Lower lobe of right lung (tissue), 2 donors: ENCODE measurements at regions not wholly inside any gene's neighbourhood (a gene's known extent, or its start where the extent isn't known, plus 50 kb on each side); places are given as distances from the start of the nearest gene placed in this dataset.

Source experiments
- ATAC-seq, 2 donors: fragments of 200-7000 bp; cut with Tn5 transposase; one replicate each; pipeline ENCODE4 v1.9.1; 2020 to 2022; ENCODE audit warnings: mild to moderate bottlenecking in 2 of 2, moderate library complexity in 2 of 2
- DNase-seq: peaks from one replicate; pipeline ENCODE4 v3.0.0-alpha.2; 2020
- H3K27ac ChIP-seq: fragments of 200-600 bp; one replicate; pipeline ENCODE4 v1.8.0; 2022
- H3K27me3 ChIP-seq: fragments of 200-600 bp; one replicate; pipeline ENCODE4 v1.8.0; 2022; ENCODE audit warnings: low read depth
- H3K36me3 ChIP-seq: fragments of 200-600 bp; one replicate; pipeline ENCODE4 v1.8.0; 2022; ENCODE audit warnings: mild to moderate bottlenecking
- H3K4me1 ChIP-seq: fragments of 200-600 bp; one replicate; pipeline ENCODE4 v1.8.0; 2022
- H3K4me3 ChIP-seq: fragments of 200-600 bp; one replicate; pipeline ENCODE4 v1.8.0; 2022; ENCODE audit warnings: mild to moderate bottlenecking
- H3K9me3 ChIP-seq: fragments of 200-600 bp; one replicate; pipeline ENCODE4 v1.8.0; 2022
- intact Hi-C: fragments of 100-400 bp; cut with DNase I; formaldehyde crosslinking; loops from one replicate; pipeline ENCODE4 v1.11.0; 2022
- TF ChIP-seq, protein P1 (sequence below): fragments of 200-600 bp; IDR thresholded peaks from one replicate; pipeline ENCODE4 v1.8.0; 2022; ENCODE audit warnings: antibody characterized with exemption, mild to moderate bottlenecking
- donor health status: DM: no; HTN: yes; CAD: no; lungs with severe emphysema.

DNA sequence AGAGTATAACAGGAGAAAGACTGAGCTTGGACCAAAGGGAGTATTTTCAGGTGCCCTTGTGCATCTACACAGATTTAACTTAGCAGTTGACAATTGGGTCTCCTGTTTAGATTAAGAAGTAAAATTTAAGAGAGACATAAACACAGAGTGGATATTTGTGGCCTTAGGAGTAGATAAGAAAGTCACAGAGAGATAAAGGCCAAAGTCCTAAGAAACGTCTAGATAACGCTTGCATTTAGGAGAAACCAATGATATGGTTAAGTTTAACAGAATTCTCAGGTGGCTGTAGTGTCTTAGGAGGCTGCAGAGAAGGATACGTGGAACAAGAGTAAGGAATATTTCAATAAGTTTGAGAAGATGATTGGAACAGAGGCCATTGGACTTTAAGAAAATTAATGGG lies 155.0 kb upstream of the DAB2 start:
- no peaks in the 10 kb centered on the region for H3K9me3 ChIP-seq
- no peak overlapping the region for H3K4me3 ChIP-seq
- TF ChIP-seq, protein P1, sequence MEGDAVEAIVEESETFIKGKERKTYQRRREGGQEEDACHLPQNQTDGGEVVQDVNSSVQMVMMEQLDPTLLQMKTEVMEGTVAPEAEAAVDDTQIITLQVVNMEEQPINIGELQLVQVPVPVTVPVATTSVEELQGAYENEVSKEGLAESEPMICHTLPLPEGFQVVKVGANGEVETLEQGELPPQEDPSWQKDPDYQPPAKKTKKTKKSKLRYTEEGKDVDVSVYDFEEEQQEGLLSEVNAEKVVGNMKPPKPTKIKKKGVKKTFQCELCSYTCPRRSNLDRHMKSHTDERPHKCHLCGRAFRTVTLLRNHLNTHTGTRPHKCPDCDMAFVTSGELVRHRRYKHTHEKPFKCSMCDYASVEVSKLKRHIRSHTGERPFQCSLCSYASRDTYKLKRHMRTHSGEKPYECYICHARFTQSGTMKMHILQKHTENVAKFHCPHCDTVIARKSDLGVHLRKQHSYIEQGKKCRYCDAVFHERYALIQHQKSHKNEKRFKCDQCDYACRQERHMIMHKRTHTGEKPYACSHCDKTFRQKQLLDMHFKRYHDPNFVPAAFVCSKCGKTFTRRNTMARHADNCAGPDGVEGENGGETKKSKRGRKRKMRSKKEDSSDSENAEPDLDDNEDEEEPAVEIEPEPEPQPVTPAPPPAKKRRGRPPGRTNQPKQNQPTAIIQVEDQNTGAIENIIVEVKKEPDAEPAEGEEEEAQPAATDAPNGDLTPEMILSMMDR: no peak

DNA sequence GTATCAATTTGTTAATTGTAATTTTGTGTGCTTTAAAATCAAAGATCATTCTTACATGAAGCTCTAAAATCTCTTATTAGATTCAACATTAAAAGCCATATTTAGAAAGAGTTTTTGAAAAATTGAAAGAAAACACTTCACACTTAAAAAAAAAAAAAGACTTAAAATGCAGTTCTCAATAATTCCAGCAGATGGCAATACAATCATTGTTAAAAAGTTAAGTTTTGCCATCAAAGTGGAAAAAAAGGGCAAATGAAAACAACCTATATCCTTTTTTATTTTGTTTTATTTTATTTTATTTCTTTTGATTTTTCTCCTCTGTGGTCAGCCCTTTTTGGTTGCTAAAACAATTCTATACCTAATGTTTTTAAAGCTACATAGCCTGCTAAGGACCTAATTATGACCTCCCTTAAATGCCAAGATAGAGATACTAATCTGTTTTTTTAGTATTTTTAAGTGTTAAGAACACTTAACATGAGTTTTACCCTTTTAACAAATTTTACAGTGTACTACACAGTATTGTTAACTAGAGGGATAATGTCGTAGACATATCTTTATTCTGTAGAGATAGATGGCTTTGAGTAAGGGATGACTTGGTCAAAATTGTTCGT lies 154.2 kb upstream of the DAB2 start:
- Histone ChIP-seq H3K36me3 (no peaks in the 10 kb centered on the region), H3K27me3 (no peaks in the 10 kb centered on the region), H3K9me3 (no peaks in the 10 kb centered on the region), H3K4me3 (no peak overlapping the region), H3K4me1 (peaks cover 4% of the 10 kb centered on the region), H3K27ac (no peak overlapping the region)
- DNase-seq: no peak
- no peak for ATAC-seq
- intact Hi-C loops: no loop called here
- TF ChIP-seq, protein P1: peak; percentile 72

More for the DNA sequence above, 155.0 kb upstream of the DAB2 start:
- DNase-seq: no peak
- no peak for ATAC-seq
- Histone ChIP-seq H3K27me3 (no peaks in the 10 kb centered on the region), H3K27ac (no peak overlapping the region), H3K4me1 (peaks cover 4% of the 10 kb centered on the region), H3K36me3 (no peaks in the 10 kb centered on the region)
- intact Hi-C loops: no loop called here

DNA sequence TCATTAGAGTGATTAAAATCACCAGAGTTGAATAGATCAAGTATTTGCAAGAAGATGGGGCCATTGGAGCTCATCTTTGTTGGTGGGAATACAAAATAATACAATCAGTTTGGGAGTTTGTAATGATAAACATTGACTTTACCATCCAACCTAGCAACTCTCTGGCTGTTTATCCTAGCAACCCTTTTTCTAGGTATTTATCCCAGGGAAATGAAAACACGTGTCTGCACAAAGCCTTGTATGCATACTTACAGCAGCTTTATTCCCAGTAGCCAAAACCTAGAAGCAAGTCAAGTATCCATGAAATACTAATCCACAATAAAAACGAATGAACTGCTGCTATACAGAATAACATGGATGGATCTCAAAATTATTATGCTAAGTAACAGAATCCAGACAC lies 152.7 kb upstream of the DAB2 start:
- Histone ChIP-seq H3K9me3 (no peaks in the 10 kb centered on the region), H3K36me3 (no peaks in the 10 kb centered on the region), H3K4me1 (peaks cover 4% of the 10 kb centered on the region), H3K27me3 (no peaks in the 10 kb centered on the region), H3K27ac (no peak overlapping the region), H3K4me3 (no peak overlapping the region)
- intact Hi-C loops: no loop called here
- DNase-seq: no peak
- no peak for ATAC-seq
- TF ChIP-seq, protein P1: no peak

DNA sequence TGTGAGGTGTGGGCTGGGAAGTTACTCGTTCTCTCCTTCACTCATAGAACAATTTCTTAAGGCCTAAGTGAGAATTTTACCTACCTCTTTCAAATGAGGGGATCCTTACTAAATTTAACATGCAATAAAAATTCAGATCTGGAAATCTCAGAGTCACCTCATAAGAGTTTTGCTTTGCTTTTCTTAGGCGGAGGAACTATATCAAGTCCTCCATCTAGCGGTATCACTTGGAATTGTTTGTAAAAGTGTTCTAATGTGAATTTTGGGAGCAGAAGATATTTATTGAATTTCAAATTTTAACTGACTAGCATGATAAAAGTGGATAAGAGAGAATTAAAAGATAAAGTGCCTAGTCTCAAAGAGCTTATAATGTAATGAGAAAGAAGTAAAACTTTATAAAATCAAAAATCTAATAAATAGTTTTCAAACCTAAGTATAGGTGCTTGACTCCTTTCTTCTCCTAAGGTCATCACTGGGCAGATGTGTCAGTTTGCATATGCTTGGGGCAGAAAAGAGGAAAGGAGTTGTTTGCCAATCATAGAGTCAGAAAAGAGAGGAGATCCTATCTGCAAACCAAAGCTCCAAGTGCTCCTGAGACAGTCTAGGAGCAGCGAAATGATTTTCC lies 145.7 kb upstream of the DAB2 start:
- H3K27ac ChIP-seq: no peak overlapping the region
- TF ChIP-seq, protein P1: peak; percentile 64
- DNase-seq (no peak), ATAC-seq (no peak)
- H3K4me3 ChIP-seq: no peak overlapping the region
- intact Hi-C loops: no loop called here
- no peaks in the 10 kb centered on the region for H3K27me3 ChIP-seq
- no peaks in the 10 kb centered on the region for H3K9me3 ChIP-seq
- H3K4me1 ChIP-seq: no peaks in the 10 kb centered on the region
- no peaks in the 10 kb centered on the region for H3K36me3 ChIP-seq

DNA sequence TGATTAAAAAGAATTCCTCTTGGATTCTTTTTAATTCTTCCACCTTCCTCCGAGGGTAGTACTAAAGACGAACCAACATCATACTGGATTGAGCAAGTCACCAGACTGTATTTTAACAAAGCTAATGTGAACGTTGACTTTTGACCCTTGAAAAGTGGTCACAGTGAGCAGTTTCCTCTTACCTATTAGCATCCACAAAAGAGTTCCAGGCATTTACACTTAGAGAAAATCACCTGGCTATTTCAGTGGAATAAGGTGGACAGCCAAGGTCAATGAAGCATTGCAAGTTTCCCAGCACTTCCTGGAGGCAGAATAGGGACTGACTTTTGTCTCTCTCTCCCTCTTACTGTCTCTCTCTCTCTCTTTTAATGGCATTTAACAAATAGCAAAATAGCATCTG lies 145.1 kb upstream of the DAB2 start:
- H3K36me3 ChIP-seq: no peaks in the 10 kb centered on the region
- no peak for DNase-seq
- H3K9me3 ChIP-seq: no peaks in the 10 kb centered on the region
- intact Hi-C loops: loop anchor here (10.0 kb wide), 1 partner anchor 345 kb away; no protein-coding TSS in a partner anchor
- TF ChIP-seq, protein P1: no peak
- no peak overlapping the region for H3K27ac ChIP-seq
- no peak overlapping the region for H3K4me3 ChIP-seq
- no peak for ATAC-seq
- H3K4me1 ChIP-seq: no peaks in the 10 kb centered on the region
- H3K27me3 ChIP-seq: no peaks in the 10 kb centered on the region
